Loucy (cell line): ENCODE measurements at regions not wholly inside any gene's neighbourhood (a gene's known extent, or its start where the extent isn't known, plus 50 kb on each side); places are given as distances from the start of the nearest gene placed in this dataset.

Source experiments
- H2AFZ ChIP-seq: fragments of 200-600 bp; sonication (generic); 2 replicates; pipeline ENCODE4 v1.6.0; 2016; ENCODE audit warnings: antibody characterized with exemption, mild to moderate bottlenecking, low read length, moderate library complexity
- H3F3A ChIP-seq: fragments of 200-600 bp; 2 replicates; pipeline ENCODE4 v1.6.0; 2016; ENCODE audit warnings: antibody characterized with exemption, low read depth, mild to moderate bottlenecking
- H3K27me3 ChIP-seq: fragments of 200-600 bp; sonication (generic); 2 replicates; pipeline ENCODE4 v1.6.1; 2014; ENCODE audit warnings: low read length, mild to moderate bottlenecking; ENCODE audit not compliant: insufficient read depth, poor library complexity, severe bottlenecking
- H3K36me3 ChIP-seq: fragments of 200-600 bp; sonication (generic); 2 replicates; pipeline ENCODE4 v1.6.1; 2016; ENCODE audit warnings: low read length; ENCODE audit not compliant: insufficient read depth
- H3K4me1 ChIP-seq: fragments of 200-600 bp; sonication (generic); 2 replicates; pipeline ENCODE4 v1.5.1; 2014; ENCODE audit warnings: low read length, mild to moderate bottlenecking; ENCODE audit not compliant: insufficient read depth, poor library complexity, severe bottlenecking
- H3K4me2 ChIP-seq: fragments of 200-600 bp; sonication (generic); 2 replicates; pipeline ENCODE4 v1.6.0; 2014; ENCODE audit warnings: antibody characterized with exemption, low read length, low read depth, mild to moderate bottlenecking; ENCODE audit not compliant: poor library complexity, severe bottlenecking
- H3K4me3 ChIP-seq: fragments of 200-600 bp; sonication (generic); 2 replicates; pipeline ENCODE4 v1.5.1; 2014; ENCODE audit warnings: low read length, mild to moderate bottlenecking, mixed read lengths; ENCODE audit not compliant: poor library complexity, severe bottlenecking
- H3K79me2 ChIP-seq: fragments of 200-600 bp; sonication (generic); 2 replicates; pipeline ENCODE4 v1.6.1; 2014; ENCODE audit warnings: low read length; ENCODE audit not compliant: insufficient read depth
- H3K9ac ChIP-seq: fragments of 200-600 bp; sonication (generic); 2 replicates; pipeline ENCODE4 v1.6.0; 2014; ENCODE audit warnings: mild to moderate bottlenecking, low read depth, low read length, moderate library complexity; ENCODE audit not compliant: poor library complexity, severe bottlenecking
- H3K9me2 ChIP-seq: fragments of 200-600 bp; sonication (generic); replicated peaks from 2 replicates; pipeline ENCODE4 v1.6.1; 2016; ENCODE audit warnings: low read depth, low read length, mixed read lengths
- H3K9me3 ChIP-seq: fragments of 200-600 bp; sonication (generic); 2 replicates; pipeline ENCODE4 v1.6.1; 2014; ENCODE audit warnings: mild to moderate bottlenecking, antibody characterized with exemption, low read length, low read depth; ENCODE audit not compliant: insufficient read depth
- H4K20me1 ChIP-seq: fragments of 200-600 bp; sonication (generic); 2 replicates; pipeline ENCODE4 v1.6.0; 2014; ENCODE audit warnings: antibody characterized with exemption, low read length, mild to moderate bottlenecking; ENCODE audit not compliant: insufficient read depth, poor library complexity, severe bottlenecking
- CTCF ChIP-seq: fragments of 200-600 bp; sonication (generic); conservative IDR thresholded peaks from 2 replicates; pipeline ENCODE4 v1.5.1; 2014; ENCODE audit warnings: mild to moderate bottlenecking, antibody characterized with exemption, low read length
- EZH2phosphoT487 ChIP-seq: fragments of 200-600 bp; IDR thresholded peaks from 2 replicates; pipeline ENCODE4 v1.6.1; 2018; ENCODE audit warnings: antibody characterized with exemption, mild to moderate bottlenecking, moderate library complexity, borderline replicate concordance

- Histone ChIP-seq H3K4me3 (no peak overlapping the region), H3F3A (no peaks in the 10 kb centered on the region), H3K4me1 (no peaks in the 10 kb centered on the region), H4K20me1 (no peaks in the 10 kb centered on the region), H2AFZ (no peak overlapping the region), H3K4me2 (no peak overlapping the region), H3K9ac (no peak overlapping the region), H3K36me3 (no peaks in the 10 kb centered on the region), H3K9me2 (no peaks in the 10 kb centered on the region), H3K79me2 (no peaks in the 10 kb centered on the region), H3K9me3 (no peaks in the 10 kb centered on the region), H3K27me3 (no peaks in the 10 kb centered on the region)
- no peak for TF ChIP-seq CTCF
- TF ChIP-seq EZH2phosphoT487 = no peak
Measured at GRCh38 chr1:37387854-37388253, 86.5 kb upstream of the ZC3H12A start.

GRCh38 chr1:37389327-37389726 lies 85.1 kb upstream of the ZC3H12A start:
- Histone ChIP-seq H3K9ac (no peak overlapping the region), H3K9me2 (no peaks in the 10 kb centered on the region), H3K9me3 (no peaks in the 10 kb centered on the region), H2AFZ (no peak overlapping the region), H3K4me1 (no peaks in the 10 kb centered on the region), H3K36me3 (no peaks in the 10 kb centered on the region), H3K4me3 (no peak overlapping the region), H3K79me2 (no peaks in the 10 kb centered on the region), H4K20me1 (no peaks in the 10 kb centered on the region), H3F3A (no peaks in the 10 kb centered on the region), H3K27me3 (no peaks in the 10 kb centered on the region), H3K4me2 (no peak overlapping the region)
- TF ChIP-seq CTCF (no peak), EZH2phosphoT487 (no peak)

GRCh38 chr1:37391211-37392011 lies 83.0 kb upstream of the ZC3H12A start:
- Histone ChIP-seq H4K20me1 (no peaks in the 10 kb centered on the region), H3K9me2 (no peaks in the 10 kb centered on the region), H3K4me3 (no peak overlapping the region), H2AFZ (no peak overlapping the region), H3K9me3 (no peaks in the 10 kb centered on the region), H3K27me3 (no peaks in the 10 kb centered on the region), H3F3A (no peaks in the 10 kb centered on the region), H3K9ac (no peak overlapping the region), H3K36me3 (no peaks in the 10 kb centered on the region), H3K79me2 (no peaks in the 10 kb centered on the region), H3K4me2 (no peak overlapping the region), H3K4me1 (no peaks in the 10 kb centered on the region)
- TF ChIP-seq CTCF (no peak), EZH2phosphoT487 (no peak)
